GM12878 (cell line): ENCODE measurements at regions not wholly inside any gene's neighbourhood (a gene's known extent, or its start where the extent isn't known, plus 50 kb on each side); places are given as distances from the start of the nearest gene placed in this dataset.

Experiments
- ATAC-seq: fragments of 200-7000 bp; cut with Tn5 transposase; 3 replicates; pipeline ENCODE4 v1.9.1; 2020; ENCODE audit warnings: mild to moderate bottlenecking, moderate library complexity
- BruUV-seq: library from RNA; stranded (reverse); fragments of 400-500 nt; replicated peaks from 2 replicates; lab custom pipeline; 2021; lab: Mats Ljungman, UMichigan
- CTCF ChIA-PET: fragments of 300-600 bp; sonication (Branson Sonifier 250); formaldehyde crosslinking; extraction: SDS; loops from one replicate; lab custom pipeline; 2021; ENCODE audit warnings: inconsistent platforms; lab: Yijun Ruan, JAX
- POLR2A ChIA-PET: fragments of 350-600 bp; formaldehyde crosslinking; extraction: SDS; loops from one replicate; lab custom pipeline; 2021; ENCODE audit warnings: inconsistent platforms; lab: Charles Lee
- RAD21 ChIA-PET: fragments of 300-600 bp; sonication (Branson Sonifier 250); formaldehyde crosslinking; loops from one replicate; lab custom pipeline; 2023; ENCODE audit warnings: antibody characterized with exemption; ENCODE audit not compliant: unreplicated experiment; lab: Charles Lee
- SMC1A ChIA-PET: fragments of 300-600 bp; sonication (Branson Sonifier 250); formaldehyde crosslinking; loops from one replicate; lab custom pipeline; 2023; ENCODE audit not compliant: unreplicated experiment, uncharacterized antibody; lab: Charles Lee
- DNase-seq: peaks from one replicate; pipeline ENCODE4 v3.0.0-alpha.2; 2011; ENCODE audit warnings: low read depth, low spot score
- FAIRE-seq: peaks from 3 replicates; lab custom pipeline; 2011; peaks lifted over from hg19 to GRCh38; lab: Jason Lieb, UNC
- H2AFZ ChIP-seq: 2 replicates; pipeline ENCODE4 v1.6.0; 2011; ENCODE audit warnings: low read depth, low read length, control low read depth; ENCODE audit not compliant: control insufficient read depth
- H3K27ac ChIP-seq: 2 replicates; pipeline ENCODE4 v1.5.1; 2011; ENCODE audit warnings: control low read depth; ENCODE audit not compliant: control insufficient read depth, insufficient read depth
- H3K27me3 ChIP-seq, 2 experiments: replicated peaks in 1 of 2; 2 replicates each; pipeline versions ENCODE4 v1.6.0 to v1.6.1; 2011; ENCODE audit warnings: low read length in 1 of 2; ENCODE audit not compliant: control insufficient read depth in 2 of 2, insufficient read depth in 2 of 2
- H3K36me3 ChIP-seq, 2 experiments: 2 replicates each; pipeline ENCODE4 v1.5.1; 2011; ENCODE audit warnings: low read length in 1 of 2; ENCODE audit not compliant: control insufficient read depth in 2 of 2, insufficient read depth in 2 of 2
- H3K4me1 ChIP-seq: 2 replicates; pipeline ENCODE4 v1.6.1; 2011; ENCODE audit warnings: mild to moderate bottlenecking, low read length, moderate library complexity, mixed read lengths; ENCODE audit not compliant: control insufficient read depth, insufficient read depth
- H3K4me2 ChIP-seq: 2 replicates; pipeline ENCODE4 v1.6.0; 2011; ENCODE audit warnings: control low read depth; ENCODE audit not compliant: control insufficient read depth, insufficient read depth
- H3K4me3 ChIP-seq: fragments of 200-600 bp; sonication (generic); 2 replicates; pipeline ENCODE4 v1.5.1; 2016
- H3K79me2 ChIP-seq: 2 replicates; pipeline ENCODE4 v1.6.0; 2011; ENCODE audit warnings: low read length; ENCODE audit not compliant: control insufficient read depth, insufficient read depth
- H3K9ac ChIP-seq: 2 replicates; pipeline ENCODE4 v1.8.0; 2011; ENCODE audit warnings: low read length, control low read depth, mixed read lengths; ENCODE audit not compliant: control insufficient read depth, insufficient read depth
- H3K9me3 ChIP-seq: replicated peaks from 3 replicates; pipeline ENCODE4 v1.5.1; 2011; ENCODE audit warnings: mild to moderate bottlenecking, low read length; ENCODE audit not compliant: control insufficient read depth, insufficient read depth
- H4K20me1 ChIP-seq: 2 replicates; pipeline ENCODE4 v1.6.0; 2011; ENCODE audit not compliant: control insufficient read depth, insufficient read depth
- BHLHE40 ChIP-seq, 2 experiments: fragments of 450-650 bp in 1 of 2; IDR thresholded peaks; 2 replicates each; pipeline ENCODE4 v1.6.1; 2011 to 2017; ENCODE audit warnings: low read depth in 2 of 2, borderline replicate concordance in 1 of 2, improper control_type of control experiment in 1 of 2, low read length in 1 of 2, mild to moderate bottlenecking in 1 of 2
- CREB1 ChIP-seq: IDR thresholded peaks from 2 replicates; pipeline ENCODE4 v1.6.1; 2012; ENCODE audit warnings: low read depth, mild to moderate bottlenecking, inconsistent platforms
- FOXK2 ChIP-seq: fragments of 450-650 bp; IDR thresholded peaks from 2 replicates; pipeline ENCODE4 v1.6.1; 2017; ENCODE audit warnings: mild to moderate bottlenecking, moderate library complexity
- GATAD2B ChIP-seq: fragments of 450-650 bp; conservative IDR thresholded peaks from 2 replicates; pipeline ENCODE4 v1.6.1; 2017; ENCODE audit warnings: low read depth, mild to moderate bottlenecking, moderate library complexity
- IKZF1 ChIP-seq: fragments of 450-650 bp; conservative IDR thresholded peaks from 2 replicates; pipeline ENCODE4 v1.6.1; 2017; ENCODE audit warnings: antibody characterized with exemption, mild to moderate bottlenecking
- JUND ChIP-seq: IDR thresholded peaks from 2 replicates; pipeline ENCODE4 v1.6.1; 2012; ENCODE audit warnings: low read depth, mild to moderate bottlenecking, low read length, improper control_type of control experiment, moderate library complexity
- LARP7 ChIP-seq: fragments of 450-650 bp; IDR thresholded peaks from 2 replicates; pipeline ENCODE4 v1.6.1; 2017; ENCODE audit warnings: mild to moderate bottlenecking
- MYB ChIP-seq: fragments of 150-350 bp; IDR thresholded peaks from 2 replicates; pipeline ENCODE4 v1.6.1; 2014; ENCODE audit warnings: mild to moderate bottlenecking, low read depth, low read length, borderline replicate concordance
- RUNX3 ChIP-seq: IDR thresholded peaks from 2 replicates; pipeline ENCODE4 v1.6.1; 2012; ENCODE audit warnings: low read length, inconsistent platforms
- TCF7 ChIP-seq: IDR thresholded peaks from 2 replicates; pipeline ENCODE4 v1.6.1; 2014; ENCODE audit warnings: antibody characterized with exemption, borderline replicate concordance
- YBX1 ChIP-seq: fragments of 450-650 bp; IDR thresholded peaks from 2 replicates; pipeline ENCODE4 v1.6.1; 2016; ENCODE audit warnings: antibody characterized with exemption
- WGBS: methylation state at CpG from one replicate; pipeline ENCODE4 v1.1.6; 2016; ENCODE audit warnings: low lambda C conversion rate; ENCODE audit not compliant: insufficient replicate concordance, insufficient coverage; ENCODE audit errors: missing lambda C conversion rate; 5-methylcytosine and 5-hydroxymethylcytosine counted together
- in situ Hi-C: fragments of 300-500 bp; cut with MboI; formaldehyde crosslinking; loops from 9 replicates; pipeline ENCODE4 v1.14.3; 2018; ENCODE audit warnings: mixed read lengths
- intact Hi-C: fragments of 100-400 bp; cut with micrococcal nuclease; formaldehyde crosslinking; loops from one replicate; pipeline ENCODE4 v1.14.2; 2022; ENCODE audit not compliant: unreplicated experiment
- TF ChIP-seq, protein P1 (sequence below): IDR thresholded peaks from 2 replicates; pipeline ENCODE4 v1.6.1; 2011; ENCODE audit warnings: mild to moderate bottlenecking, low read depth, low read length, moderate library complexity; ENCODE audit not compliant: insufficient replicate concordance
- TF ChIP-seq, protein P2 (sequence below): IDR thresholded peaks from 2 replicates; pipeline ENCODE4 v1.6.1; 2012; ENCODE audit warnings: improper control_type of control experiment, low read depth, low read length; ENCODE audit not compliant: insufficient replicate concordance
- TF ChIP-seq, protein P3 (sequence below): fragments of 450-650 bp; IDR thresholded peaks from 2 replicates; pipeline ENCODE4 v1.6.1; 2018; ENCODE audit warnings: mild to moderate bottlenecking, low read depth, moderate library complexity; ENCODE audit not compliant: partially characterized antibody

DNA sequence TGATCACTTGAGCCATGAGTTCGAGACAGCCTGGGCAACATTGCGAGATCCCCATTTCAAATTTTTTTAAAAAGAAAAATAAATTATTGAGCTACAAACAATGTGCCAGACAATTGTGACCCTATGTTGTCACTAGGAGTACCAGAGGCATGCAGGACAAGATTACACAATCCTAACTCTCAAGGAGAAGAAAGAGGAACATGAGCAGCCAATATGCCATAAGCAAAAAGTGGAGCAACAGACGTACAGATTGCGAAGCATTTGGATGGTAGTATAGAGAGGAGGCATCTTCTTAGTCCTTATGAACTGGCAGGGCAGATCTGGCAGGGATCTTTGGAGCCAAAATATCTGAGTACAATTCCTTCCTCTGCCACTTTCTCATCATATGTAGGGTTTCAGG, 156.4 kb downstream of the OR2B2 start:
- Histone ChIP-seq H3K4me3 (no peak overlapping the region), H3K4me2 (no peak overlapping the region), H4K20me1 (no peaks in the 10 kb centered on the region), H3K9ac (no peak overlapping the region), H3K4me1 (peaks cover 20% of the 10 kb centered on the region), H3K27ac (no peak overlapping the region), H2AFZ (peak overlapping the region; percentile 31; the same call in 1 of the 2 replicates), H3K36me3 (no peaks in the 10 kb centered on the region), H3K27me3 (no peaks in the 10 kb centered on the region), H3K79me2 (peaks cover 6% of the 10 kb centered on the region), H3K9me3 (no peaks in the 10 kb centered on the region)
- POLR2A ChIA-PET: interaction anchor here (0.6 to 4.9 kb wide), 4 partner anchors 16 to 38 kb away, joined by 3 to 29 read pairs (median 7); no protein-coding TSS in a partner anchor
- no peak for FAIRE-seq
- no TSS peak for BruUV-seq
- intact Hi-C loops: no loop called here
- no peak for ATAC-seq
- WGBS: 95% methylated on average over 4 of the region's 4 CpGs
- DNase-seq: no peak
- RAD21 ChIA-PET: interaction anchor here (0.9 to 3.1 kb wide), 7 partner anchors 14 to 276 kb away, joined by 3 to 15 read pairs (median 6); no protein-coding TSS in a partner anchor
- SMC1A ChIA-PET: interaction anchor here (1.6 to 5.7 kb wide), 6 partner anchors 9 to 140 kb away, joined by 4 to 56 read pairs (median 9); no protein-coding TSS in a partner anchor
- no peak for TF ChIP-seq BHLHE40 (IDR thresholded peaks at IDR 0.05; ENCODE audit: borderline replicate concordance in 1 of 2, low read depth in 2 of 2, low read length in 1 of 2)
- TF ChIP-seq CREB1: no peak
- no peak for TF ChIP-seq YBX1
- TF ChIP-seq, protein P1, sequence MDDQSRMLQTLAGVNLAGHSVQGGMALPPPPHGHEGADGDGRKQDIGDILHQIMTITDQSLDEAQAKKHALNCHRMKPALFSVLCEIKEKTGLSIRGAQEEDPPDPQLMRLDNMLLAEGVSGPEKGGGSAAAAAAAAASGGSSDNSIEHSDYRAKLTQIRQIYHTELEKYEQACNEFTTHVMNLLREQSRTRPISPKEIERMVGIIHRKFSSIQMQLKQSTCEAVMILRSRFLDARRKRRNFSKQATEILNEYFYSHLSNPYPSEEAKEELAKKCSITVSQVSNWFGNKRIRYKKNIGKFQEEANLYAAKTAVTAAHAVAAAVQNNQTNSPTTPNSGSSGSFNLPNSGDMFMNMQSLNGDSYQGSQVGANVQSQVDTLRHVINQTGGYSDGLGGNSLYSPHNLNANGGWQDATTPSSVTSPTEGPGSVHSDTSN: no peak
- TF ChIP-seq, protein P2, sequence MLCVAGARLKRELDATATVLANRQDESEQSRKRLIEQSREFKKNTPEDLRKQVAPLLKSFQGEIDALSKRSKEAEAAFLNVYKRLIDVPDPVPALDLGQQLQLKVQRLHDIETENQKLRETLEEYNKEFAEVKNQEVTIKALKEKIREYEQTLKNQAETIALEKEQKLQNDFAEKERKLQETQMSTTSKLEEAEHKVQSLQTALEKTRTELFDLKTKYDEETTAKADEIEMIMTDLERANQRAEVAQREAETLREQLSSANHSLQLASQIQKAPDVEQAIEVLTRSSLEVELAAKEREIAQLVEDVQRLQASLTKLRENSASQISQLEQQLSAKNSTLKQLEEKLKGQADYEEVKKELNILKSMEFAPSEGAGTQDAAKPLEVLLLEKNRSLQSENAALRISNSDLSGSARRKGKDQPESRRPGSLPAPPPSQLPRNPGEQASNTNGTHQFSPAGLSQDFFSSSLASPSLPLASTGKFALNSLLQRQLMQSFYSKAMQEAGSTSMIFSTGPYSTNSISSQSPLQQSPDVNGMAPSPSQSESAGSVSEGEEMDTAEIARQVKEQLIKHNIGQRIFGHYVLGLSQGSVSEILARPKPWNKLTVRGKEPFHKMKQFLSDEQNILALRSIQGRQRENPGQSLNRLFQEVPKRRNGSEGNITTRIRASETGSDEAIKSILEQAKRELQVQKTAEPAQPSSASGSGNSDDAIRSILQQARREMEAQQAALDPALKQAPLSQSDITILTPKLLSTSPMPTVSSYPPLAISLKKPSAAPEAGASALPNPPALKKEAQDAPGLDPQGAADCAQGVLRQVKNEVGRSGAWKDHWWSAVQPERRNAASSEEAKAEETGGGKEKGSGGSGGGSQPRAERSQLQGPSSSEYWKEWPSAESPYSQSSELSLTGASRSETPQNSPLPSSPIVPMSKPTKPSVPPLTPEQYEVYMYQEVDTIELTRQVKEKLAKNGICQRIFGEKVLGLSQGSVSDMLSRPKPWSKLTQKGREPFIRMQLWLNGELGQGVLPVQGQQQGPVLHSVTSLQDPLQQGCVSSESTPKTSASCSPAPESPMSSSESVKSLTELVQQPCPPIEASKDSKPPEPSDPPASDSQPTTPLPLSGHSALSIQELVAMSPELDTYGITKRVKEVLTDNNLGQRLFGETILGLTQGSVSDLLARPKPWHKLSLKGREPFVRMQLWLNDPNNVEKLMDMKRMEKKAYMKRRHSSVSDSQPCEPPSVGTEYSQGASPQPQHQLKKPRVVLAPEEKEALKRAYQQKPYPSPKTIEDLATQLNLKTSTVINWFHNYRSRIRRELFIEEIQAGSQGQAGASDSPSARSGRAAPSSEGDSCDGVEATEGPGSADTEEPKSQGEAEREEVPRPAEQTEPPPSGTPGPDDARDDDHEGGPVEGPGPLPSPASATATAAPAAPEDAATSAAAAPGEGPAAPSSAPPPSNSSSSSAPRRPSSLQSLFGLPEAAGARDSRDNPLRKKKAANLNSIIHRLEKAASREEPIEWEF: no peak
- no peak for TF ChIP-seq TCF7
- no peak for TF ChIP-seq JUND
- no peak for TF ChIP-seq IKZF1
- TF ChIP-seq RUNX3: no peak
- no peak for TF ChIP-seq LARP7
- TF ChIP-seq FOXK2: no peak
- TF ChIP-seq GATAD2B: no peak
- TF ChIP-seq, protein P3, sequence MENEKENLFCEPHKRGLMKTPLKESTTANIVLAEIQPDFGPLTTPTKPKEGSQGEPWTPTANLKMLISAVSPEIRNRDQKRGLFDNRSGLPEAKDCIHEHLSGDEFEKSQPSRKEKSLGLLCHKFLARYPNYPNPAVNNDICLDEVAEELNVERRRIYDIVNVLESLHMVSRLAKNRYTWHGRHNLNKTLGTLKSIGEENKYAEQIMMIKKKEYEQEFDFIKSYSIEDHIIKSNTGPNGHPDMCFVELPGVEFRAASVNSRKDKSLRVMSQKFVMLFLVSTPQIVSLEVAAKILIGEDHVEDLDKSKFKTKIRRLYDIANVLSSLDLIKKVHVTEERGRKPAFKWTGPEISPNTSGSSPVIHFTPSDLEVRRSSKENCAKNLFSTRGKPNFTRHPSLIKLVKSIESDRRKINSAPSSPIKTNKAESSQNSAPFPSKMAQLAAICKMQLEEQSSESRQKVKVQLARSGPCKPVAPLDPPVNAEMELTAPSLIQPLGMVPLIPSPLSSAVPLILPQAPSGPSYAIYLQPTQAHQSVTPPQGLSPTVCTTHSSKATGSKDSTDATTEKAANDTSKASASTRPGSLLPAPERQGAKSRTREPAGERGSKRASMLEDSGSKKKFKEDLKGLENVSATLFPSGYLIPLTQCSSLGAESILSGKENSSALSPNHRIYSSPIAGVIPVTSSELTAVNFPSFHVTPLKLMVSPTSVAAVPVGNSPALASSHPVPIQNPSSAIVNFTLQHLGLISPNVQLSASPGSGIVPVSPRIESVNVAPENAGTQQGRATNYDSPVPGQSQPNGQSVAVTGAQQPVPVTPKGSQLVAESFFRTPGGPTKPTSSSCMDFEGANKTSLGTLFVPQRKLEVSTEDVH: no peak
- no peak for TF ChIP-seq MYB
- in situ Hi-C loops: loop anchor here (25.0 kb wide), 1 partner anchor 243 kb away; no protein-coding TSS in a partner anchor
- CTCF ChIA-PET: interaction anchor here (1.1 to 13.3 kb wide), 6 partner anchors 13 to 142 kb away, joined by 3 to 193 read pairs (median 5); a partner anchor contains a TSS
